BLaER1 (cell line): ENCODE measurements at regions not wholly inside any gene's neighbourhood (a gene's known extent, or its start where the extent isn't known, plus 50 kb on each side); places are given as distances from the start of the nearest gene placed in this dataset.

ENCODE experiments used
- H3K27ac ChIP-seq: shearing (Covaris generic); formaldehyde crosslinking; 2 replicates; pipeline ENCODE4 v1.8.1; 2022
- H3K27me3 ChIP-seq: shearing (Covaris generic); formaldehyde crosslinking; 2 replicates; pipeline ENCODE4 v1.8.1; 2022
- H3K36me3 ChIP-seq: shearing (Covaris generic); formaldehyde crosslinking; 2 replicates; pipeline ENCODE4 v1.8.1; 2022
- H3K4me1 ChIP-seq: shearing (Covaris generic); formaldehyde crosslinking; 2 replicates; pipeline ENCODE4 v1.8.1; 2022
- H3K4me2 ChIP-seq: shearing (Covaris generic); formaldehyde crosslinking; 2 replicates; pipeline ENCODE4 v1.8.1; 2022
- H3K4me3 ChIP-seq: shearing (Covaris generic); formaldehyde crosslinking; 2 replicates; pipeline ENCODE4 v1.8.1; 2022
- H3K9ac ChIP-seq: shearing (Covaris generic); formaldehyde crosslinking; 2 replicates; pipeline ENCODE4 v1.8.1; 2022
- H3K9me3 ChIP-seq: shearing (Covaris generic); formaldehyde crosslinking; 2 replicates; pipeline ENCODE4 v1.8.1; 2022
- H4K20me1 ChIP-seq: shearing (Covaris generic); formaldehyde crosslinking; 2 replicates; pipeline ENCODE4 v1.8.1; 2022
- Cebpa-rat ChIP-seq: shearing (Covaris generic); IDR thresholded peaks from 2 replicates; pipeline ENCODE4 v1.8.1; 2022

- H3K9ac ChIP-seq, result no peak overlapping the region
- H3K27me3 ChIP-seq, result no peaks in the 10 kb centered on the region
- H3K4me2 ChIP-seq, result no peak overlapping the region
- peaks cover 7% of the 10 kb centered on the region for H3K4me1 ChIP-seq
- no peaks in the 10 kb centered on the region for H4K20me1 ChIP-seq
- no peak overlapping the region for H3K27ac ChIP-seq
- no peaks in the 10 kb centered on the region for H3K36me3 ChIP-seq
- no peak overlapping the region for H3K4me3 ChIP-seq
- TF ChIP-seq Cebpa-rat, result no peak
- H3K9me3 ChIP-seq, result no peaks in the 10 kb centered on the region
Measured at GRCh38 chr14:83421711-83422110, 1888.1 kb upstream of the SEL1L start.

GRCh38 chr14:83425138-83425537 lies 1891.5 kb upstream of the SEL1L start:
- Histone ChIP-seq H3K4me1 (no peaks in the 10 kb centered on the region), H3K4me3 (no peak overlapping the region), H3K9me3 (no peaks in the 10 kb centered on the region), H3K27ac (no peak overlapping the region), H3K9ac (no peak overlapping the region), H4K20me1 (no peaks in the 10 kb centered on the region), H3K36me3 (no peaks in the 10 kb centered on the region), H3K4me2 (no peak overlapping the region), H3K27me3 (no peaks in the 10 kb centered on the region)
- no peak for TF ChIP-seq Cebpa-rat

- H3K9me3 ChIP-seq, result no peaks in the 10 kb centered on the region
- no peaks in the 10 kb centered on the region for H4K20me1 ChIP-seq
- H3K36me3 ChIP-seq, result no peaks in the 10 kb centered on the region
- H3K27ac ChIP-seq, result no peak overlapping the region
- H3K9ac ChIP-seq, result no peak overlapping the region
- no peak overlapping the region for H3K4me2 ChIP-seq
- H3K4me3 ChIP-seq, result no peak overlapping the region
- TF ChIP-seq Cebpa-rat, result no peak
- no peaks in the 10 kb centered on the region for H3K27me3 ChIP-seq
- H3K4me1 ChIP-seq, result no peaks in the 10 kb centered on the region
Measured at GRCh38 chr14:83425706-83426105, 1892.1 kb upstream of the SEL1L start.

- Histone ChIP-seq H3K27me3 (no peaks in the 10 kb centered on the region), H3K4me2 (no peak overlapping the region), H3K9ac (no peak overlapping the region), H4K20me1 (no peaks in the 10 kb centered on the region), H3K36me3 (no peaks in the 10 kb centered on the region), H3K4me3 (no peak overlapping the region), H3K9me3 (no peaks in the 10 kb centered on the region), H3K4me1 (no peaks in the 10 kb centered on the region), H3K27ac (no peak overlapping the region)
- TF ChIP-seq Cebpa-rat, result no peak
Measured at GRCh38 chr14:83433618-83434017, 1900.0 kb upstream of the SEL1L start.

GRCh38 chr14:83441801-83442200 lies 1908.1 kb upstream of the SEL1L start:
- Histone ChIP-seq H3K9me3 (no peaks in the 10 kb centered on the region), H3K4me1 (no peaks in the 10 kb centered on the region), H4K20me1 (no peaks in the 10 kb centered on the region), H3K4me3 (no peak overlapping the region), H3K36me3 (no peaks in the 10 kb centered on the region), H3K4me2 (no peak overlapping the region), H3K9ac (no peak overlapping the region), H3K27me3 (no peaks in the 10 kb centered on the region), H3K27ac (no peak overlapping the region)
- TF ChIP-seq Cebpa-rat, result no peak

- Histone ChIP-seq H3K27me3 (no peaks in the 10 kb centered on the region), H3K4me2 (no peak overlapping the region), H3K4me1 (no peaks in the 10 kb centered on the region), H3K4me3 (no peak overlapping the region), H4K20me1 (no peaks in the 10 kb centered on the region), H3K9me3 (peaks cover 39% of the 10 kb centered on the region), H3K27ac (no peak overlapping the region), H3K36me3 (no peaks in the 10 kb centered on the region), H3K9ac (no peak overlapping the region)
- no peak for TF ChIP-seq Cebpa-rat
Measured at GRCh38 chr14:83455561-83455960, 1921.9 kb upstream of the SEL1L start.

GRCh38 chr14:83461521-83461920 lies 1927.9 kb upstream of the SEL1L start:
- H3K36me3 ChIP-seq, result no peaks in the 10 kb centered on the region
- H3K9me3 ChIP-seq, result peaks cover 25% of the 10 kb centered on the region
- no peak overlapping the region for H3K27ac ChIP-seq
- H3K27me3 ChIP-seq, result no peaks in the 10 kb centered on the region
- H3K9ac ChIP-seq, result no peak overlapping the region
- TF ChIP-seq Cebpa-rat, result no peak
- H3K4me2 ChIP-seq, result no peak overlapping the region
- no peaks in the 10 kb centered on the region for H4K20me1 ChIP-seq
- H3K4me3 ChIP-seq, result no peak overlapping the region
- H3K4me1 ChIP-seq, result no peaks in the 10 kb centered on the region

GRCh38 chr14:83462759-83463158 lies 1929.1 kb upstream of the SEL1L start:
- Histone ChIP-seq H3K9ac (no peak overlapping the region), H3K27me3 (no peaks in the 10 kb centered on the region), H3K4me1 (no peaks in the 10 kb centered on the region), H3K27ac (no peak overlapping the region), H3K4me2 (no peak overlapping the region), H3K4me3 (no peak overlapping the region), H4K20me1 (no peaks in the 10 kb centered on the region), H3K36me3 (no peaks in the 10 kb centered on the region), H3K9me3 (peaks cover 25% of the 10 kb centered on the region)
- no peak for TF ChIP-seq Cebpa-rat

GRCh38 chr14:83463500-83464098 lies 1929.9 kb upstream of the SEL1L start:
- Histone ChIP-seq H3K9ac (no peak overlapping the region), H3K4me2 (no peak overlapping the region), H3K27me3 (no peaks in the 10 kb centered on the region), H3K9me3 (peaks cover 19% of the 10 kb centered on the region), H4K20me1 (no peaks in the 10 kb centered on the region), H3K27ac (no peak overlapping the region), H3K4me3 (no peak overlapping the region), H3K4me1 (no peaks in the 10 kb centered on the region), H3K36me3 (no peaks in the 10 kb centered on the region)
- no peak for TF ChIP-seq Cebpa-rat

- no peak overlapping the region for H3K4me2 ChIP-seq
- H4K20me1 ChIP-seq, result no peaks in the 10 kb centered on the region
- no peaks in the 10 kb centered on the region for H3K36me3 ChIP-seq
- H3K9ac ChIP-seq, result no peak overlapping the region
- no peak for TF ChIP-seq Cebpa-rat
- H3K27ac ChIP-seq, result no peak overlapping the region
- H3K9me3 ChIP-seq, result no peaks in the 10 kb centered on the region
- no peaks in the 10 kb centered on the region for H3K4me1 ChIP-seq
- no peak overlapping the region for H3K4me3 ChIP-seq
- no peaks in the 10 kb centered on the region for H3K27me3 ChIP-seq
Measured at GRCh38 chr14:83467811-83468210, 1934.2 kb upstream of the SEL1L start.

GRCh38 chr14:83470466-83470865 lies 1936.8 kb upstream of the SEL1L start:
- no peaks in the 10 kb centered on the region for H3K4me1 ChIP-seq
- no peak overlapping the region for H3K27ac ChIP-seq
- no peak overlapping the region for H3K4me2 ChIP-seq
- H3K36me3 ChIP-seq, result no peaks in the 10 kb centered on the region
- H3K9me3 ChIP-seq, result no peaks in the 10 kb centered on the region
- no peaks in the 10 kb centered on the region for H4K20me1 ChIP-seq
- no peak overlapping the region for H3K9ac ChIP-seq
- TF ChIP-seq Cebpa-rat, result no peak
- H3K27me3 ChIP-seq, result no peaks in the 10 kb centered on the region
- H3K4me3 ChIP-seq, result no peak overlapping the region
